GM12874 (cell line): ENCODE measurements at regions not wholly inside any gene's neighbourhood (a gene's known extent, or its start where the extent isn't known, plus 50 kb on each side); places are given as distances from the start of the nearest gene placed in this dataset.

Source experiments
- CTCF ChIP-seq: IDR thresholded peaks from 2 replicates; pipeline ENCODE4 v1.5.1; 2011; ENCODE audit warnings: low read depth, mild to moderate bottlenecking, control low read depth, low read length, moderate library complexity; ENCODE audit not compliant: insufficient read depth

GRCh38 chr22:44365832-44366231, 53.1 kb upstream of the SHISAL1 start:
- TF ChIP-seq CTCF = no peak

- no peak for TF ChIP-seq CTCF
These were observed 52.4 kb upstream of the SHISAL1 start for GRCh38 chr22:44365191-44365590.

DNA sequence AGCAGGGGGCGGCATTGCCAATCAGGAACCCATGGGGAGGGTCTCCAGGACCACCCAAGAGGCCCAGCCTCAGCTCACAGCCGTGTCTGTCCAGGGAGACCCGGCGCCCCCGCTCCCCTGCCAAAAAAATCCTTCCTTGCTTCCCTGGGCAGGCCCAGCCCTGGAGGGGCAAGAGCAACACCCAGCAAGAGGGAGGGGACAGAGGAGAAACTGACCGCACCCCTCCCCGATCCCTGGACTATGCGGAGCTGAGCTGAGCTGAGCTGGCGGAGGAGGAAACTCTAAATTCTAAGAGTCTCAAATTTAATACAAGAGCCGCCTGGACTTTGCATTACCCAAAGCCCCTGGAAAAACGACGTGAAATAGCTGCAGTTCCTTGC, 52.0 kb upstream of the SHISAL1 start:
- no peak for TF ChIP-seq CTCF

GRCh38 chr22:44363980-44364750, 51.4 kb upstream of the SHISAL1 start:
- TF ChIP-seq CTCF = no peak

- TF ChIP-seq CTCF = no peak
These were observed 50.5 kb upstream of the SHISAL1 start for GRCh38 chr22:44363013-44363979.

GRCh38 chr22:44362249-44363012, 49.7 kb upstream of the SHISAL1 start:
- no peak for TF ChIP-seq CTCF
